Upper lobe of left lung (tissue), 6 donors: ENCODE measurements at regions not wholly inside any gene's neighbourhood (a gene's known extent, or its start where the extent isn't known, plus 50 kb on each side); places are given as distances from the start of the nearest gene placed in this dataset.

Experiments
- ATAC-seq, 2 donors: fragments of 200-7000 bp; cut with Tn5 transposase; one replicate each; pipeline ENCODE4 v1.9.1; 2022; ENCODE audit warnings: mild to moderate bottlenecking in 2 of 2, moderate library complexity in 2 of 2; ENCODE audit not compliant: low FRiP score in 2 of 2
- DNase-seq, 2 donors: peaks; one replicate each; pipeline ENCODE4 v3.0.0-alpha.2; 2019 to 2020
- H3K27ac ChIP-seq, 4 donors: fragments of 200-600 bp; sonication (generic); one replicate each; pipeline ENCODE4 v1.5.1; 2016 to 2019
- H3K27me3 ChIP-seq, 4 donors: fragments of 200-600 bp; sonication (generic); one replicate each; pipeline ENCODE4 v1.5.1; 2017 to 2019
- H3K36me3 ChIP-seq, 4 donors: fragments of 200-600 bp; sonication (generic); one replicate each; pipeline ENCODE4 v1.5.1; 2016 to 2019
- H3K4me1 ChIP-seq, 4 donors: fragments of 200-600 bp; sonication (generic); one replicate each; pipeline ENCODE4 v1.5.1; 2018 to 2019
- H3K4me3 ChIP-seq, 4 donors: fragments of 200-600 bp; sonication (generic); one replicate each; pipeline ENCODE4 v1.5.1; 2017 to 2019; ENCODE audit warnings: mild to moderate bottlenecking in 2 of 4, moderate library complexity in 1 of 4
- H3K9me3 ChIP-seq, 4 donors: fragments of 200-600 bp; sonication (generic); one replicate each; pipeline ENCODE4 v1.5.1; 2018 to 2019
- CTCF ChIP-seq, 6 experiments: fragments of 450-650 bp in 4 of 6; fragments of 200-600 bp in 2 of 6; sonication (generic) in 2 of 6; IDR thresholded peaks; one replicate each; pipeline ENCODE4 v1.5.1; 2016 to 2019; ENCODE audit warnings: antibody characterized with exemption in 6 of 6
- EP300 ChIP-seq, 4 donors: sonication (generic); formaldehyde crosslinking; IDR thresholded peaks; one replicate each; pipeline ENCODE4 v1.5.1; 2017; ENCODE audit warnings: antibody characterized with exemption in 4 of 4, control low read depth in 2 of 4
- POLR2A ChIP-seq, 4 donors: fragments of 450-650 bp; IDR thresholded peaks; one replicate each; pipeline ENCODE4 v1.5.1; 2016 to 2017; ENCODE audit warnings: antibody characterized with exemption in 4 of 4, mild to moderate bottlenecking in 2 of 4
- POLR2AphosphoS5 ChIP-seq, 2 donors: sonication (generic); formaldehyde crosslinking; IDR thresholded peaks; one replicate each; pipeline ENCODE4 v1.5.1; 2017; ENCODE audit warnings: antibody characterized with exemption in 2 of 2
- WGBS, 2 donors: methylation state at CpG; one replicate each; pipeline ENCODE4 v1.1.5; 2017 to 2018; 5-methylcytosine and 5-hydroxymethylcytosine counted together
- donor health status: DM: no; HTN: no; CAD: no; lungs with moderate emphysema.
- donor health status: DM: no; HTN: yes; CAD: no; lungs with severe emphysema.

GRCh38 chr3:103977417-103977816 lies 1389.3 kb upstream of the ALCAM start:
- Histone ChIP-seq H3K9me3 (no peaks in the 10 kb centered on the region), H3K4me3 (no peak overlapping the region), H3K27me3 (no peaks in the 10 kb centered on the region), H3K27ac (no peak overlapping the region), H3K36me3 (no peaks in the 10 kb centered on the region), H3K4me1 (no peaks in the 10 kb centered on the region)
- no peak for DNase-seq
- TF ChIP-seq POLR2AphosphoS5 (IDR thresholded peaks at IDR 0.05), result no peak
- no peak for TF ChIP-seq POLR2A (IDR thresholded peaks at IDR 0.05)
- TF ChIP-seq EP300 (IDR thresholded peaks at IDR 0.05), result no peak
- WGBS, 2 donors, result 70 to 74% methylated on average over 2 of the region's 2 CpGs
- no peak for ATAC-seq

GRCh38 chr3:103991461-103992115 lies 1375.1 kb upstream of the ALCAM start:
- H3K27me3 ChIP-seq, result no peaks in the 10 kb centered on the region
- no peaks in the 10 kb centered on the region for H3K36me3 ChIP-seq
- no peaks in the 10 kb centered on the region for H3K9me3 ChIP-seq
- TF ChIP-seq EP300 (IDR thresholded peaks at IDR 0.05) (no peak), POLR2A (IDR thresholded peaks at IDR 0.05) (no peak), POLR2AphosphoS5 (IDR thresholded peaks at IDR 0.05) (no peak), CTCF (IDR thresholded peaks at IDR 0.05) (no peak)
- H3K4me1 ChIP-seq, result no peaks in the 10 kb centered on the region
- H3K4me3 ChIP-seq, result no peak overlapping the region
- ATAC-seq (no peak), DNase-seq (no peak)
- 72 to 77% methylated on average over 10 of the region's 10 CpGs for WGBS, 2 donors
- no peak overlapping the region for H3K27ac ChIP-seq

GRCh38 chr3:103992469-103992868 lies 1374.2 kb upstream of the ALCAM start:
- no peak for ATAC-seq

GRCh38 chr3:104004956-104005355 lies 1361.8 kb upstream of the ALCAM start:
- no peak overlapping the region for H3K4me3 ChIP-seq
- no peaks in the 10 kb centered on the region for H3K27me3 ChIP-seq
- 89 to 95% methylated on average over 1 of the region's 1 CpG for WGBS, 2 donors
- no peaks in the 10 kb centered on the region for H3K36me3 ChIP-seq
- H3K4me1 ChIP-seq, result no peaks in the 10 kb centered on the region
- no peak for TF ChIP-seq EP300 (IDR thresholded peaks at IDR 0.05)
- TF ChIP-seq POLR2AphosphoS5 (IDR thresholded peaks at IDR 0.05), result no peak
- no peak for TF ChIP-seq CTCF (IDR thresholded peaks at IDR 0.05)
- TF ChIP-seq POLR2A (IDR thresholded peaks at IDR 0.05), result no peak
- no peak for ATAC-seq
- no peak overlapping the region for H3K27ac ChIP-seq
- no peak for DNase-seq
- H3K9me3 ChIP-seq, result no peaks in the 10 kb centered on the region

More at GRCh38 chr3:103992469-103992868, 1374.2 kb upstream of the ALCAM start:
- no peaks in the 10 kb centered on the region for H3K4me1 ChIP-seq
- no peak for DNase-seq
- WGBS, 2 donors, result 89 to 92% methylated on average over 5 of the region's 5 CpGs
- no peak overlapping the region for H3K4me3 ChIP-seq
- H3K9me3 ChIP-seq, result no peaks in the 10 kb centered on the region
- no peak overlapping the region for H3K27ac ChIP-seq
- no peaks in the 10 kb centered on the region for H3K36me3 ChIP-seq
- H3K27me3 ChIP-seq, result no peaks in the 10 kb centered on the region
- TF ChIP-seq POLR2A (IDR thresholded peaks at IDR 0.05) (no peak), EP300 (IDR thresholded peaks at IDR 0.05) (no peak), POLR2AphosphoS5 (IDR thresholded peaks at IDR 0.05) (no peak), CTCF (IDR thresholded peaks at IDR 0.05) (no peak)

- WGBS, 2 donors, result 73 to 77% methylated on average over 1 of the region's 1 CpG
- H3K27me3 ChIP-seq, result no peaks in the 10 kb centered on the region
- H3K4me1 ChIP-seq, result no peaks in the 10 kb centered on the region
- no peak for TF ChIP-seq EP300 (IDR thresholded peaks at IDR 0.05)
- TF ChIP-seq POLR2AphosphoS5 (IDR thresholded peaks at IDR 0.05), result no peak
- no peak for TF ChIP-seq POLR2A (IDR thresholded peaks at IDR 0.05)
- TF ChIP-seq CTCF (IDR thresholded peaks at IDR 0.05), result no peak
- no peak overlapping the region for H3K4me3 ChIP-seq
- ATAC-seq, result no peak
- no peak overlapping the region for H3K27ac ChIP-seq
- no peaks in the 10 kb centered on the region for H3K9me3 ChIP-seq
- H3K36me3 ChIP-seq, result no peaks in the 10 kb centered on the region
- DNase-seq, result no peak
Measured at GRCh38 chr3:104005815-104006214, 1360.9 kb upstream of the ALCAM start.
